HT1080 (cell line): ENCODE measurements at regions not wholly inside any gene's neighbourhood (a gene's known extent, or its start where the extent isn't known, plus 50 kb on each side); places are given as distances from the start of the nearest gene placed in this dataset.
"Not testable (repeated sequence)": the region's sequence is repeated elsewhere in the genome, so short reads cannot be mapped to it uniquely, and the experiment has no call there.

Experiments used
- DNase-seq: peaks from one replicate; pipeline ENCODE4 v3.0.0-alpha.2; 2015; ENCODE audit warnings: low read depth

DNA sequence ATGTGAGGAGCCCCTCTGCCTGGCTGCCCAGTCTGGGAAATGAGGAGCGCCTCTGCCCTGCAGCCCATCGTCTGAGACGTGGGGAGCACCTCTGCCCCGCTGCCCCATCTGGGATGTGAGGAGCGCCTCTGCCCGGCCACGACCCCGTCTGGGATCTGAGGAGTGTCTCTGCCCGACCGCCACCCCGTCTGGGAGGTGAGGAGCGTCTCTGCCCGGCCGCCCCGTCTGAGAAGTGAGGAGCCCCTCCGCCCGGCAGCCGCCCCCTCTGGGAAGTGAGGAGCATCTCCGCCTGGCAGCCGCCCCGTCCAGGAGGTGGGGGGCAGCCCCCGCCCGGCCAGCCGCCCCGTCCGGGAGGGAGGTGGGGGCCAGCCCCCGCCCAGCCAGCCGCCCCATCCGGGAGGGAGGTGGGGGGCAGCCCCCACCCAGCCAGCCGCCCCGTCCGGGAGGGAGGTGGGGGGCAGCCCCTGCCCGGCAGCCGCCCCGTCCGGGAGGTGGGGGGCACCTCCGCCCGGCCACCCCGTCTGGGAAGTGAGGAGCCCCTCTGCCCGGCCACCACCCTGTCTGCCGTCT lies 238.1 kb downstream of the FNDC1 start:
- not testable (repeated sequence) for DNase-seq

- DNase-seq: no peak
These were observed 235.1 kb downstream of the FNDC1 start for GRCh38 chr6:159404296-159404695.

DNA sequence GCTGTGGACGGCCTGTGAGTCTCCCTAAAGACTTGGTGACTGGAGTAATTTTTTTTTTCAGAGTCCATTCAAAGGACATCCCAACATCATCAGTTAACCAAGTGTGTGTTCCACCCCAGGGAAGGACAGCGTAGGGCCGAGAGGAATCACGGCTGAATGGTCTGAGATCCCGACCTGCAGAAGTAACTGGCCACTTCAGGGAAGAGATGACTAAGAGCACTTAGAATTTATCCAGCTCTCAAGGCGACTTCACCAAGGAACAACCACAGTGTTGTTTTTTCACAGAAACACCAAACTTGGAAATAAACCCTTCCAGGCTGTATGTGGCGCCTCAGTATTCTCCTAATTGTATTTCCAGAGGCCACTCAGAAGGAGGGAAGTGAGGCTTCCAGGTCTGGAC lies 231.6 kb downstream of the FNDC1 start:
- DNase-seq: no peak

DNA sequence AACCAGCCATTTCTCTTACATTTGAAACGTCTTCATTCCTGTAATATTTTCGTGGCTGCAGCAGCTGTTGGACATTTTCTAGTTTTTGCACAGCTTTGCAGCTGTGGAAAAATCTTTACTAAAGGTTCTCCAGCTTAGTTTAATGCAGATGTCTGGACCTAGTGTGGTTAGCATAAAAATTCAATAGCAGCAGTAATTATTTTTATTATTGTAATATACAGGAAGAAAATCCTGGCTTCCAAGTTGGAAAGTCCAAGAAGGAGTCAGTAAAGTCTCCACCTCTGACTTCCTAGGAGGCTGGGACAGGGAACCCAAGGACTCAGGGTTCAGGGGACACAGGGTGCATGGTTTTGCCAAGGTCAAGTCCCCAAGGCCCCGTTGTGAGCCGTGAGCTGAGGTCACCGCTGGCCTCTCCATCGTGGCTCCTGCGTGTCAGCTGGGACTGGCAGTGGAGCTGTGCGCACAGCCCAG lies 230.6 kb downstream of the FNDC1 start:
- DNase-seq: no peak

DNA sequence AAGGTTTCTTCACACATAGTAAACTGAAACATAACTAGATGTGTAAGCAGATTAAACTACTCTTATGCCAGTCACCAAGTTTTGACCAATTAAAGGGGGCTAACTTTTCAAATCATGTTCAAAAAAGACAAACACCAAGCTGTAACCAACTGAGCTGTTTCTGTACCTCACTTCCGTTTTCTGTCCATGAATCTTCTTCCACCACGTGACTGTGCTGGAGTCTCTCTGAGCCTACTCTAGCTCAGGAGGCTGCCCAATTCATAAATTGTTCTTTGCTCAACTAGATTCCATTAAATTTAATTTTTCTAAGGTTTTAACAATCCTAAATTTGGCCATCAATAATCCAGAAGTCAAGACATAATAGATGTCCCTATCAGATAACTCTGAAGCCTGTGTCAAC lies 229.4 kb downstream of the FNDC1 start:
- no peak for DNase-seq

- DNase-seq: no peak
These were observed 228.6 kb downstream of the FNDC1 start for GRCh38 chr6:159397753-159398152.

GRCh38 chr6:159395609-159396008 lies 226.4 kb downstream of the FNDC1 start:
- no peak for DNase-seq

- DNase-seq: not testable (repeated sequence)
These were observed 223.5 kb downstream of the FNDC1 start for GRCh38 chr6:159392695-159393094.

DNA sequence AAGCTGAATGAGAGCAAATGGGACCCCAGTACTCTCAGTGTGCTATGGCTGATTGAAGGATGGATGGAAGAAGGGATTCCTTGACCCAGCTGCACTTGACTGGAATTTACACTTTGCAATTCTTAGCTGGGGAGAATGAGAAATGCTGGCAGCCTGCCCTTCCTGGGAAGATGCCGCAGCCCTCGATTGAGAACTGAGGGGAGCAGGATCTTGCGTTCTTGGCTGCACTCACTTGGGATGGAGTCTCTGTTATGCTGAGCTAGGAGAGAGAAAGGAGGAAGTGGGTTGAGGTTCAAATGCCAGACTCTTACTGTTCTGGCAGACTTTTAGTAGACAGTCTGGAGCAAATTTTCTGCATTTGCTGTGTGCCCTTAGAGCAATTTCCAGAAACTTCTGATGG lies 221.2 kb downstream of the FNDC1 start:
- no peak for DNase-seq

DNA sequence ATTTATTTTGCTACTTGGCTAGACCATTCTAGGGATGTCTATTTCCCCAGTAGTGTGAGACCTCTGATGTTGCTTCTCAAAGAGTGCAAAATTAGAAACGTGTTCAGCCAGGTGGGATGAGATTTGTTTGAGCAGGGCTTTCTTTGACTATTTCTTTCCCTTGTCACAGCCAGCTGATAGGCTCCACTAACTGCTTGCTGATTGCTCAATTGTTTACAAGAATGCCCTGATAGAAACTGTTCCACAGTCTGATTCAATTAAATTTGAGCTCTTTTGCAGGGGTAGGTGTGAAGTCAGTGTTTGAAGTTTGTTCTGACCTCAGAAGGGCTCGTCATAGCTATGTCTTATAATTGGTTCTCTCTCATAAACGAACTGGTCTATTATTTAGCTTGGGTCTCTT lies 220.5 kb downstream of the FNDC1 start:
- DNase-seq: no peak

DNA sequence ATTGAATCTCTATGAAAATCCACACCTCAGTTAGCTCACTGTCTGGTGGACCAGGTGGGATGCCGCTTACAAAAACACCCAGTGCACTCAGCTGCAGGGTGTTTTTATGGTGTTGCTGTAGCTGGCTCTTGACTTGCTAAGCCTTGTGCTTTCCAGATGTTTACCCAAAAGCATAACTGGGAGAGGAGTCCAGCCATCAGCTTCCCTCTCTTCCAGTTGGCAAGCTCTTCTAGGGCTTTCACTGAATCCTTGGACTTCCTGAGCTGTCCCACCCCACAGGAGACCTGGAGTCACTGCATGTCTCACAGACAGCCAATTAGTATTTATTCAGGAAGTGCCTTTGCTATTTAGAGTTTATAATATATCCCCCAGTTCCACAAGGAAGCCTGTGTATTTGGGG lies 210.9 kb downstream of the FNDC1 start:
- DNase-seq: no peak

DNA sequence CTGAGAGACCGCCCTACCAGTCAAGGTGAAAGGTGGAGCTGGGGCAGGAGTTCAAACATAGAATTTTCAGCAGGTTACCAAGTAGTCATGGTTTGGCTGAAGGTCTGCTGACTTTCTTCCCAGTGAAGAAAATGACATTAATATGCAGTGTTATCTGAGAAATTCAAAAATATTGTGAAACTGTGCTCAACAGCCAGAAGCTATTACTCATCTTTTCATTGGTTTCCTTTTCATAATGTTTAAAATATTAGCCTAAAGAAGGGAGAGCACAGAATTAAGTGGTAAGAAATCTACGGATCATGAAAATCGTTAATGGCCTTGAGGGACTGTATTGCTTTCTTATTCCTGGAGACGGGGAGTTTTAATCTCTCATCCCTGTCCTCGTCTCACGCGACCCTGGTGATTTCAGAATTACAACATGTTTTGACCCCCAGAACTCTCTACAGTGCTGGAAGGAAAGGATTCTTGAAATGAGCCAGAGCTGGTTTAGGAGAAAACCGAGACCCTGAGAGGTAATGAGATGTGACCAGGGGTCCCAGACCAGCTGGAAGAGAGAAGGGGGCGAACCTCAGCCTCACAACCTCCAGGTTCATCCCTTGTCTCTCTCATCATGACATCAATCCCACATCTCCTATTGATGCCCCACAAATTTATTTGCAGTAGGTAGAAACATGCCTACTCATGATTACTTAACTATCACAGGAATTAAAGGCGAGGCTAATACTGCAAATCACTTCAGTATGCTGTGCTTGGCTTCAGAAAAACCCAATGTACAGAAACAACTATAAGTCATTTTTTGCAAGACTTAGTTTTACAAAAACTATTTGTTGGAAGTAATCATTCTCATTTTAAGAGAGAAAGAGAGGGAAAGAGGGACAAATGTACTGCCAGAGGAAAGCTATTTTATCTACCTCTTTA lies 209.5 kb downstream of the FNDC1 start:
- DNase-seq: no peak

DNA sequence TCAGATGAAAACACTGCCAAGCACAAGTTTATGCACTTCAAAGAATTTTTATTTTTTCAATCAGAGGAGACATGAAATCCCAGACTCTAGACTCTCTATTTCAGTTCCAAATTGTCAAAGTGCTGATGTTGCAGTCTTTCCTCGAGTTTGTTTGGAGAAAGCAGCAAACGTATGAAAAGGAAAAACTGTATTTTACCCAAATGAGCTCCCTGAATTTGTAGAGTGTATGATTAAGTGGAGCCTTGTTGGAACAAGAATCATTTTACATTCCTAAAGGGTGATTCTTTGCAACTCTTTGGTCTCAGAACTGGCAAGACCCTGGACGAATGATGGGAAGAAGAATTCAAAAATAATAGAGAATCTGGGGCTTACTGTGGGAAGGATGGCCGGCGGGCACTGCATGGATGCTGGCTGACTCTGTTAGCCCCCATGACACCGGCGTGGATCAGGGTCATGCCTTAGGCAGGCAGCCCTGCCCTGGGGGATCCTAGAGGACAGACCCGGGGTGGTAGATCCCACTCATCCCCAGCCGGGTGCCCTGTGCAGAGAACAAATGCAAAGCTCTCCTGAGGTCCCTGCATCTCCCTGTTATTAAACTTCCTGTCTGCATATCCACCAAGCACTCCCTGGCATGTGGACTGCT lies 207.4 kb downstream of the FNDC1 start:
- DNase-seq: no peak

- no peak for DNase-seq
These were observed 205.8 kb downstream of the FNDC1 start for GRCh38 chr6:159375014-159375413.

- no peak for DNase-seq
These were observed 204.5 kb downstream of the FNDC1 start for GRCh38 chr6:159373670-159374069.

GRCh38 chr6:159372333-159372732 lies 203.1 kb downstream of the FNDC1 start:
- DNase-seq: no peak

GRCh38 chr6:159360306-159360705 lies 191.1 kb downstream of the FNDC1 start:
- DNase-seq: no peak

DNA sequence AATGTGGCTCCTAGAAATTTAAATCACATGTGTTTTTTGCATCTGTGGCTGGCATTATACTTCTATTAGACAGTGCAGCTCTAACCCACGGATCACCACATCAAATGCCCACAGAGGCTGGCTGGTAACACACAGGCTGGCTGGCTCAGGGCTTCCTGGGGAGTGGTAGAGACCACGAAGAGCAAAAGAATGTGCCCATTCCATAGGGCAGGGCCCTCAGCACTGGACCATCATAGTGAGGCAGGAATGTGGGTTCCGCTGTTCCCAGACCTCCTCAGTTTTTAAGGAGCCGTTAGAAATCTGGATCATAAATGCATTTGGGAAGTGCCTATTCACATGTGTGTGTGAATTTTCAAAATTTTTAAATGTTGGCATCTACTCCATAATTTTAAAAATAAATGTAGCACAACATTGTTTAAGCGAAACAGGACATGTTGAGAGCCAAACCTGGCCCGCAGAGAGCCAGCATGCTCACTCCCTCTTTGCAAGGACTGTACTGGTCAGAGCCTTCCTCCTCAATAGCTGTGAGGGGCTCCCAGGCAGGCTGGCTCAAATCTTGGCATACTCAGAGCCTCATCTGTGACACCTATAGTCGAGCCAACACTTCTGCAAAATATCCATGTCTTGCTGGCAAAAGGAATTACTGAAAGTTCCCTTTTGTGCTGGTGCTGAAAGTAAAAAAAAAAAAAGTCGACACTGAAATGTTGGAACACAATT lies 190.5 kb downstream of the FNDC1 start:
- no peak for DNase-seq

- DNase-seq: no peak
These were observed 189.4 kb downstream of the FNDC1 start for GRCh38 chr6:159358562-159358961.

DNA sequence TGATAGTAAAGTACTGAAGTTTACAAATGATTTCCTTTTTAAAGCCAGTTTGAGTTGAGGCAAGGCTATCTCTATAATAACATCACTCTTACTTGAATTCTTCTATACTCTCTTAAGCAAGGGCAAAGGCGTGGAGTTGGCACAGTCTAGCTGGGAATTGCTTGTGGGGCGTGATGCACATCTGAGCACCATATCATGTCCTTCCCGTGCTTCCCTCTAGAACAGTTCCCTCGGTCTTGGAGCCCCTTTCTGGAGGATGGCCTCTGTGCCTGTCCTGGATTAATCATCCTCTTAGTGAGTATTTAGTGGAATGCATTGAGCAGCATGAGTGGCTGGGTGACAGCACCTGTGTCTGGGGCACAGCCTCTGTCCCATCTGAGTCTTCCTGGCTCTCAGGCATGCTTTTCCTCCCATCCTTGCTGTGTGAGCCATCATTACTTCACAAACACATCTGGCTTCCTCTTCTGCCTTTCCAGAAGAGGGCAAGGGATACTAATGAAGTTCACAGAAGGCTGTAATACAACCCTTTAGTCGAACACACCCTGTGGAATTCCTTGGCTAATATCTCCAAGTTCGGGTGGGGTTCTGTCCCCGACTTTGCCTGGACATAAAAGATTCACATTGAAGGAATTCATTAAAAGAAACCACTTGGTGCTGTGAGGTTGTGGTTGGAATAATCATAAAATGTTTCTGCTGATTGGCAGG lies 188.2 kb downstream of the FNDC1 start:
- no peak for DNase-seq

GRCh38 chr6:159353193-159353592 lies 184.0 kb downstream of the FNDC1 start:
- no peak for DNase-seq
